ENCODE measurements at regions not wholly inside any gene's neighbourhood (a gene's known extent, or its start where the extent isn't known, plus 50 kb on each side); places are given as distances from the start of the nearest gene placed in this dataset.

GRCh38 chr18:78034755-78035154, 785.1 kb downstream of the GALR1 start:
- no peak for TF ChIP-seq PPARA (CRISPR knock-in tag; IDR thresholded peaks at IDR 0.05; ENCODE audit: borderline replicate concordance)
- ATAC-seq: no peak

GRCh38 chr18:78041218-78041617, 791.6 kb downstream of the GALR1 start:
- TF ChIP-seq OSR1 (CRISPR knock-in tag; IDR thresholded peaks at IDR 0.05) (no peak), RARB (CRISPR knock-in tag; IDR thresholded peaks at IDR 0.05) (no peak), CREB5 (CRISPR knock-in tag; IDR thresholded peaks at IDR 0.05; ENCODE audit: low read depth) (no peak), TOX (CRISPR knock-in tag; IDR thresholded peaks at IDR 0.05; ENCODE audit: borderline replicate concordance) (no peak), CSDC2 (CRISPR knock-in tag; IDR thresholded peaks at IDR 0.05) (no peak), GLIS3 (CRISPR knock-in tag; IDR thresholded peaks at IDR 0.05) (no peak), ESRRG (CRISPR knock-in tag; IDR thresholded peaks at IDR 0.05) (no peak), ZFP3 (CRISPR knock-in tag; IDR thresholded peaks at IDR 0.05) (no peak), PATZ1 (CRISPR knock-in tag; IDR thresholded peaks at IDR 0.05; ENCODE audit: borderline replicate concordance) (no peak), SNAI2 (CRISPR knock-in tag; IDR thresholded peaks at IDR 0.05) (no peak), POU6F1 (CRISPR knock-in tag; IDR thresholded peaks at IDR 0.05; ENCODE audit: borderline replicate concordance, low read depth) (no peak)
- no peak for ATAC-seq

- no peak for TF ChIP-seq SNAI2 (CRISPR knock-in tag; IDR thresholded peaks at IDR 0.05)
- no peak for TF ChIP-seq ZC3H10 (CRISPR knock-in tag; IDR thresholded peaks at IDR 0.05)
- TF ChIP-seq BACH2 (CRISPR knock-in tag; IDR thresholded peaks at IDR 0.05; ENCODE audit: borderline replicate concordance): no peak
- no peak for TF ChIP-seq ZNF8 (CRISPR knock-in tag; IDR thresholded peaks at IDR 0.05)
- no peak for TF ChIP-seq GLIS3 (CRISPR knock-in tag; IDR thresholded peaks at IDR 0.05)
Measured at GRCh38 chr18:78046631-78047030, 797.0 kb downstream of the GALR1 start.

GRCh38 chr18:78049281-78049680, 799.6 kb downstream of the GALR1 start:
- TF ChIP-seq PPARA (CRISPR knock-in tag; IDR thresholded peaks at IDR 0.05; ENCODE audit: borderline replicate concordance) (no peak), TOX (CRISPR knock-in tag; IDR thresholded peaks at IDR 0.05; ENCODE audit: borderline replicate concordance) (no peak), ZNF8 (CRISPR knock-in tag; IDR thresholded peaks at IDR 0.05) (no peak), TSHZ2 (CRISPR knock-in tag; IDR thresholded peaks at IDR 0.05) (no peak), RARB (CRISPR knock-in tag; IDR thresholded peaks at IDR 0.05) (no peak), ZFP3 (CRISPR knock-in tag; IDR thresholded peaks at IDR 0.05) (no peak), ESRRG (CRISPR knock-in tag; IDR thresholded peaks at IDR 0.05) (no peak), ZNF565 (CRISPR knock-in tag; conservative IDR thresholded peaks at IDR 0.05; ENCODE audit: low read depth) (no peak), CREB5 (CRISPR knock-in tag; IDR thresholded peaks at IDR 0.05; ENCODE audit: low read depth) (no peak), ZFP30 (CRISPR knock-in tag; IDR thresholded peaks at IDR 0.05) (no peak), BACH2 (CRISPR knock-in tag; IDR thresholded peaks at IDR 0.05; ENCODE audit: borderline replicate concordance) (no peak), ZNF70 (CRISPR knock-in tag; IDR thresholded peaks at IDR 0.05) (no peak), ISL1 (CRISPR knock-in tag; IDR thresholded peaks at IDR 0.05) (no peak), CSDC2 (CRISPR knock-in tag; IDR thresholded peaks at IDR 0.05) (no peak), GLIS3 (CRISPR knock-in tag; IDR thresholded peaks at IDR 0.05) (no peak), POU6F1 (CRISPR knock-in tag; IDR thresholded peaks at IDR 0.05; ENCODE audit: borderline replicate concordance, low read depth) (no peak)
- no peak for ATAC-seq

More at GRCh38 chr18:78046631-78047030, 797.0 kb downstream of the GALR1 start:
- no peak for ATAC-seq
